GM19035 (cell line): ENCODE measurements at regions not wholly inside any gene's neighbourhood (a gene's known extent, or its start where the extent isn't known, plus 50 kb on each side); places are given as distances from the start of the nearest gene placed in this dataset.
"Not testable (repeated sequence)": the region's sequence is repeated elsewhere in the genome, so short reads cannot be mapped to it uniquely, and the experiment has no call there.

Experiments used
- ATAC-seq: cut with Tn5 transposase; IDR thresholded peaks from one replicate; pipeline ENCODE4 v1.9.1; 2021; ENCODE audit not compliant: unreplicated experiment

DNA sequence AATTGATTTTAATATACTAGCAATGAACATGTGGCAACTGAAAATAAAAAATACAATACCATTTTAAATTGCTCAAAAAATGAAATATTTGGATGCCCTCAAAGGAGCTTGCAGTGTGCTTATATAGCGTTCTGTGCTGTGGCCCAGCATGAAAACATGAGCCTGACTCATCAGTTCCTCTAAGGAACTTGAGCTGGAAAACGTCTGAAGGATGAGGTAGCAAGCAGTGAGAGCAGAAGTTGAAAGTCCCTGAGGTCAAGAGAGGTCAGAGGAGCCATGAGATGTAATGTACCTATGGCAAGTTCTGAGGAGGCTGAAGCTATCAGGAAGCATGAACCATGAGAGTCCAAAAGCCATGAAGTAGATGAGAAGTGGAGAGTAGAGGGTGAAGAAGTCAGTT is 59.7 kb downstream of the HMGB3 start:
- no peak for ATAC-seq

GRCh38 chrX:151066373-151066772 is 83.2 kb downstream of the HMGB3 start:
- ATAC-seq: not testable (repeated sequence)

DNA sequence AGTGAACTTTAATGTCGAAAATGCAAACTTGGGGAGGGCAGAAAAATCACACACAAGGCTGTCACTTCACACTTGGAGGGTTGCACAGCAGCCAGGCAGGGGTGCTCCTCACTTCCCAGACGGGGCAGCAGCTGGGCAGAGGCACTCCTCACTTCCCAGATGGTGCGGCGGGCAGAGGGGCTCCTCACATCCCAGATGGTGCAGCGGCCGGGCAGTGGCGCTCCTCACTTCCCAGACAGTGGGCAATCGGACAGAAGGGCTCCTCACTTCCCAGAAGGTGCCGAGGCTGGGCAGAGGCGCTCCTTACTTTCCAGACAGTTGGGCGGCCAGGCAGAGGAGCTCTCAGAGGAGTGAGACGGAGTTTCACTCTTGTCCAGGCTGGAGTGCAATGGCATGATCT is 90.6 kb downstream of the HMGB3 start:
- no peak for ATAC-seq

GRCh38 chrX:151081016-151081415 is 95.4 kb upstream of the GPR50 start:
- ATAC-seq: no peak

GRCh38 chrX:151082077-151082948 is 94.1 kb upstream of the GPR50 start:
- ATAC-seq: peak; percentile 91

DNA sequence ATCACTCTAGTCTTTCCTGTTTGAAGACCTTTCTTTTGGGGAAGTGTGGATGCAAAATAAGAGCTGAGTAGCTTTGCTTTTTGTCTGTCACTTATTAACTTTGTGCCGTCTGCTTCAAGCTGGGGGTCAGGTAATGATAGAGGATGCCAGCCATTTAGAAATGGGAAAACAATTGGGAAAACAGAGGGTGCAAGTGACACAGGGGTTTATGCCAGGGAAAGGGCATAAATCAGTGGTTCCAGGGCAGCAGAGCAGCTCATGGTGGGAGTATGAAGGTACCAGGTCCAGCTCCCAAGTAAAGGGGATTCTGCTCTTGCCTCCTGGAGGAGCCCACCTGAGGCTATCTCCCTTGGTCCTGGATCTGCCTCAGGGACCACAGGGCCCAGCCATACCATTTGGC is 91.9 kb upstream of the GPR50 start:
- no peak for ATAC-seq

- ATAC-seq: no peak
Observed at GRCh38 chrX:151085207-151085606, 91.2 kb upstream of the GPR50 start.

DNA sequence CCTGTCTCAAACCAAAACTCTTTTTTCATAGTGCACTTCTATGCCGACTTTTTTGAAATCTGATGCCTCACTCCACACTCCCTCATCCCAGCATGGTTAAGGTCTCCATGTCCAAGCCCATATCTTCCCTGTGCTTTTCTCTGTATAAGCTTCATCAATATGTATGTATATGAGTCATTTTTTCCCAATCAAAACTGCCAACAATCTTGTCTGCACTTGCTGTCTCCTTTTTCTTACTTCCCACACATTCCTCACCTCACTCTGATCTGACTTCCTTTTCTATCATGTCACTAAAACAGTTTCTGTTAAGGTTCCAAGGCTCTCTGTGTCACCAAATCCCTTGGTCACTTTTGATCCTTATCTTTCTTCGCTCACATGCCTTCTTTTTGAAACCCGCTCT is 88.2 kb upstream of the GPR50 start:
- no peak for ATAC-seq

- no peak for ATAC-seq
Observed at GRCh38 chrX:151099001-151099400, 77.4 kb upstream of the GPR50 start.

GRCh38 chrX:151100799-151101198 is 75.6 kb upstream of the GPR50 start:
- ATAC-seq: no peak

- ATAC-seq: not testable (repeated sequence)
Observed at GRCh38 chrX:151113200-151113599, 63.2 kb upstream of the GPR50 start.
